ELR (cell line): ENCODE measurements at regions not wholly inside any gene's neighbourhood (a gene's known extent, or its start where the extent isn't known, plus 50 kb on each side); places are given as distances from the start of the nearest gene placed in this dataset.
"Not testable (repeated sequence)": the region's sequence is repeated elsewhere in the genome, so short reads cannot be mapped to it uniquely, and the experiment has no call there.

Experiments used
- DNase-seq: peaks from one replicate; pipeline ENCODE4 v3.0.0-alpha.2; 2015; ENCODE audit warnings: low read depth

- DNase-seq: no peak
Measured at GRCh38 chr10:118805146-118805545, 50.4 kb upstream of the CACUL1 start.

- no peak for DNase-seq
Measured at GRCh38 chr10:118807512-118808305, 52.9 kb upstream of the CACUL1 start.

GRCh38 chr10:118808601-118809356, 54.0 kb upstream of the CACUL1 start:
- DNase-seq: no peak

- DNase-seq: no peak
Measured at GRCh38 chr10:118809357-118810220, 54.8 kb upstream of the CACUL1 start.

GRCh38 chr10:118810796-118811505, 56.2 kb upstream of the CACUL1 start:
- no peak for DNase-seq

- no peak for DNase-seq
Measured at GRCh38 chr10:118811675-118812392, 57.1 kb upstream of the CACUL1 start.

GRCh38 chr10:118812393-118812740, 57.6 kb upstream of the CACUL1 start:
- DNase-seq: no peak

GRCh38 chr10:118813001-118813400, 58.2 kb upstream of the CACUL1 start:
- DNase-seq: not testable (repeated sequence)

GRCh38 chr10:118816471-118817168, 61.9 kb upstream of the CACUL1 start:
- DNase-seq: no peak

- no peak for DNase-seq
Measured at GRCh38 chr10:118817328-118818068, 62.7 kb upstream of the CACUL1 start.

GRCh38 chr10:118818621-118819221, 64.0 kb upstream of the CACUL1 start:
- no peak for DNase-seq

GRCh38 chr10:118820326-118821116, 65.8 kb upstream of the CACUL1 start:
- DNase-seq: no peak

GRCh38 chr10:118823256-118823907, 68.6 kb upstream of the CACUL1 start:
- DNase-seq: no peak

GRCh38 chr10:118827053-118827452, 72.3 kb upstream of the CACUL1 start:
- DNase-seq: no peak

- no peak for DNase-seq
Measured at GRCh38 chr10:118827466-118828155, 72.8 kb upstream of the CACUL1 start.

- peak; percentile 16 for DNase-seq
Measured at GRCh38 chr10:118832241-118832651, 77.5 kb upstream of the CACUL1 start.

GRCh38 chr10:118834370-118834769, 79.6 kb upstream of the CACUL1 start:
- DNase-seq: not testable (repeated sequence)
